ENCODE measurements at regions not wholly inside any gene's neighbourhood (a gene's known extent, or its start where the extent isn't known, plus 50 kb on each side); places are given as distances from the start of the nearest gene placed in this dataset.
"Not testable (repeated sequence)": the region's sequence is repeated elsewhere in the genome, so short reads cannot be mapped to it uniquely, and the experiment has no call there.

GRCh38 chr20:1845163-1845523 lies 50.1 kb upstream of the SIRPA start:
- Mint-ChIP-seq H3K36me3 (peaks cover 4 to 22% of the 10 kb centered on the region in 2 donors), H3K27ac (peak overlapping the region; percentile 18 to 97 (median 92)), H3K4me3 (peak overlapping the region in 6 of 8 donors; percentile 36 to 79 (median 60)), H3K4me1 (peaks cover 59 to 78% (median 77%) of the 10 kb centered on the region in 3 donors), H3K9me3 (peaks cover 0 to 12% (median 8%) of the 10 kb centered on the region in 7 donors), H3K27me3 (peaks cover under 1 to 8% (median 7%) of the 10 kb centered on the region in 3 donors)
- DNase-seq (no peak), ATAC-seq (ENCODE audit: low read depth in 2 of 2) (no peak)

GRCh38 chr20:1844325-1845162 lies 50.7 kb upstream of the SIRPA start:
- DNase-seq (peak; percentile 90), ATAC-seq (ENCODE audit: low read depth in 2 of 2) (peak; percentile 98 to 99)
- Mint-ChIP-seq H3K27me3 (peaks cover 3 to 14% (median 12%) of the 10 kb centered on the region in 3 donors), H3K27ac (peak overlapping the region; percentile 91 to 98 (median 94)), H3K36me3 (peaks cover 4 to 22% of the 10 kb centered on the region in 2 donors), H3K4me3 (peak overlapping the region in 6 of 8 donors; percentile 36 to 79 (median 60)), H3K4me1 (peaks cover 57 to 81% (median 73%) of the 10 kb centered on the region in 3 donors), H3K9me3 (peaks cover 0 to 12% (median 8%) of the 10 kb centered on the region in 7 donors)

GRCh38 chr20:1842281-1842680 lies 52.9 kb upstream of the SIRPA start:
- no peak for ATAC-seq (ENCODE audit: low read depth in 2 of 2)
- Mint-ChIP-seq H3K27me3 (peaks cover 8 to 30% (median 24%) of the 10 kb centered on the region in 3 donors), H3K9me3 (peaks cover 0 to 10% (median 5%) of the 10 kb centered on the region in 7 donors), H3K4me3 (peak overlapping the region in 1 of 8 donors; percentile 23), H3K36me3 (peaks cover 4 to 15% of the 10 kb centered on the region in 2 donors), H3K4me1 (peaks cover 39 to 63% (median 51%) of the 10 kb centered on the region in 3 donors), H3K27ac (peak overlapping the region in 3 of 6 donors; percentile 52 to 93 (median 78))
- no peak for DNase-seq

- H3K4me3 Mint-ChIP-seq: peak overlapping the region in 1 of 8 donors; percentile 45
- H3K4me1 Mint-ChIP-seq: peaks cover 38 to 59% (median 50%) of the 10 kb centered on the region in 3 donors
- ATAC-seq (ENCODE audit: low read depth in 2 of 2): no peak
- peaks cover under 1 to 8% of the 10 kb centered on the region in 2 donors for H3K36me3 Mint-ChIP-seq
- H3K27ac Mint-ChIP-seq: peak overlapping the region in 2 of 6 donors; percentile 60 to 93
- DNase-seq: no peak
- H3K9me3 Mint-ChIP-seq: peaks cover 0 to 6% (median 1%) of the 10 kb centered on the region in 7 donors
- H3K27me3 Mint-ChIP-seq: peaks cover 8 to 34% (median 30%) of the 10 kb centered on the region in 3 donors
These were observed 53.6 kb upstream of the SIRPA start for GRCh38 chr20:1841554-1842140.

- H3K4me1 Mint-ChIP-seq: peaks cover 35 to 52% (median 44%) of the 10 kb centered on the region in 3 donors
- peaks cover 8 to 40% (median 37%) of the 10 kb centered on the region in 3 donors for H3K27me3 Mint-ChIP-seq
- ATAC-seq (ENCODE audit: low read depth in 2 of 2): no peak
- H3K36me3 Mint-ChIP-seq: peaks cover 0 to 2% of the 10 kb centered on the region in 2 donors
- H3K27ac Mint-ChIP-seq: peak overlapping the region in 1 of 6 donors; percentile 98
- H3K4me3 Mint-ChIP-seq: no peak overlapping the region
- DNase-seq: no peak
- peaks cover 0 to under 1% (median 0%) of the 10 kb centered on the region in 7 donors for H3K9me3 Mint-ChIP-seq
These were observed 54.2 kb upstream of the SIRPA start for GRCh38 chr20:1840817-1841553.

- not testable (repeated sequence) for ATAC-seq (ENCODE audit: low read depth in 2 of 2); H3K9me3 Mint-ChIP-seq; DNase-seq; H3K36me3 Mint-ChIP-seq; H3K4me3 Mint-ChIP-seq
- Mint-ChIP-seq H3K27me3 (peaks cover 17 to 40% (median 37%) of the 10 kb centered on the region in 3 donors), H3K27ac (peak overlapping the region in 2 of 6 donors; percentile 12 to 43), H3K4me1 (peaks cover 25 to 40% (median 31%) of the 10 kb centered on the region in 3 donors)
These were observed 55.6 kb upstream of the SIRPA start for GRCh38 chr20:1839376-1840317.

GRCh38 chr20:1838556-1839279 lies 56.5 kb upstream of the SIRPA start:
- H3K4me1 Mint-ChIP-seq: peaks cover 22 to 31% (median 22%) of the 10 kb centered on the region in 3 donors
- ATAC-seq (ENCODE audit: low read depth in 2 of 2) (no peak), DNase-seq (no peak)
- no peaks in the 10 kb centered on the region for H3K9me3 Mint-ChIP-seq
- peaks cover 22 to 40% (median 37%) of the 10 kb centered on the region in 3 donors for H3K27me3 Mint-ChIP-seq
- no peak overlapping the region for H3K4me3 Mint-ChIP-seq
- H3K36me3 Mint-ChIP-seq: no peaks in the 10 kb centered on the region
- H3K27ac Mint-ChIP-seq: peak overlapping the region in 3 of 6 donors; percentile 12 to 43 (median 27)

- Mint-ChIP-seq H3K27ac (no peak overlapping the region), H3K9me3 (peaks cover 0 to 1% (median 0%) of the 10 kb centered on the region in 7 donors)
These were observed 59.8 kb upstream of the SIRPA start for GRCh38 chr20:1835186-1836035.

GRCh38 chr20:1833728-1834726 lies 61.2 kb upstream of the SIRPA start:
- DNase-seq (no peak), ATAC-seq (ENCODE audit: low read depth in 2 of 2) (no peak)
- Mint-ChIP-seq H3K27me3 (peaks cover 20 to 43% (median 33%) of the 10 kb centered on the region in 3 donors), H3K36me3 (no peaks in the 10 kb centered on the region), H3K4me1 (peaks cover 15 to 18% (median 17%) of the 10 kb centered on the region in 3 donors), H3K27ac (peak overlapping the region in 2 of 6 donors; percentile 43 to 63), H3K4me3 (no peak overlapping the region), H3K9me3 (peaks cover 0 to 1% (median 0%) of the 10 kb centered on the region in 7 donors)

More at GRCh38 chr20:1835186-1836035, 59.8 kb upstream of the SIRPA start:
- Mint-ChIP-seq H3K4me3 (peak overlapping the region in 1 of 8 donors; percentile 53), H3K27me3 (peaks cover 27 to 55% (median 47%) of the 10 kb centered on the region in 3 donors), H3K4me1 (peaks cover 14 to 21% (median 17%) of the 10 kb centered on the region in 3 donors), H3K36me3 (no peaks in the 10 kb centered on the region)
- no peak for DNase-seq
- no peak for ATAC-seq (ENCODE audit: low read depth in 2 of 2)

- Mint-ChIP-seq H3K27ac (no peak overlapping the region), H3K36me3 (no peaks in the 10 kb centered on the region), H3K27me3 (peaks cover 22 to 35% (median 28%) of the 10 kb centered on the region in 3 donors), H3K4me3 (peak overlapping the region in 1 of 8 donors; percentile 3), H3K9me3 (peaks cover 0 to 3% (median 0%) of the 10 kb centered on the region in 7 donors), H3K4me1 (peaks cover 23 to 26% (median 25%) of the 10 kb centered on the region in 3 donors)
- no peak for ATAC-seq (ENCODE audit: low read depth in 2 of 2)
- no peak for DNase-seq
These were observed 62.0 kb upstream of the SIRPA start for GRCh38 chr20:1833216-1833615.

All from naive B cell (primary cell).